Neural progenitor cell (in vitro differentiated cells): ENCODE measurements at regions not wholly inside any gene's neighbourhood (a gene's known extent, or its start where the extent isn't known, plus 50 kb on each side); places are given as distances from the start of the nearest gene placed in this dataset.

Source experiments
- EZH2 ChIP-seq: fragments of 200-600 bp; sonication (generic); IDR thresholded peaks from 2 replicates; pipeline ENCODE4 v1.6.1; 2017; ENCODE audit warnings: antibody characterized with exemption, mild to moderate bottlenecking, moderate library complexity
- TF ChIP-seq, protein P1 (sequence below): fragments of 200-600 bp; sonication (generic); IDR thresholded peaks from 2 replicates; pipeline ENCODE4 v1.5.1; 2017; ENCODE audit warnings: antibody characterized with exemption, mild to moderate bottlenecking

DNA sequence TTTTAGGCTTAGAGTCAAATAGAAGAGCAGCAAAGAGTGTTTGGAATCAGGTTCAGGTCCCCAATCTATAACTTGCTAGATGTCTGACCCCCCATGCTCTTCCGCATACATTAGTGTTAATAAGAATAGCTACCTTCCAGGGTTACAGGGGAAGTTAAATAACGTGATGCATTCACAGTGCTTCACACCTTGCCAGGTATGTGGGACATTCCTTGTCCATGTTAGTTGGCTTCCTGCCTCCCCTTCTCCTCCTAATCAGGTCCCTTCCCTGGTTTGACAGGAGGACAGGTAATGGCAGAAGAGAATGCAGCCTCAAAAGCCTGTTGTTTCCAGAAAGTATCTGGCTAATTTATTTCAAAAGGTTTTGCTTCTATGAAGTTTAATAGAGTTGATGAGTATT is 248.7 kb downstream of the MID1IP1 start:
- TF ChIP-seq, protein P1, sequence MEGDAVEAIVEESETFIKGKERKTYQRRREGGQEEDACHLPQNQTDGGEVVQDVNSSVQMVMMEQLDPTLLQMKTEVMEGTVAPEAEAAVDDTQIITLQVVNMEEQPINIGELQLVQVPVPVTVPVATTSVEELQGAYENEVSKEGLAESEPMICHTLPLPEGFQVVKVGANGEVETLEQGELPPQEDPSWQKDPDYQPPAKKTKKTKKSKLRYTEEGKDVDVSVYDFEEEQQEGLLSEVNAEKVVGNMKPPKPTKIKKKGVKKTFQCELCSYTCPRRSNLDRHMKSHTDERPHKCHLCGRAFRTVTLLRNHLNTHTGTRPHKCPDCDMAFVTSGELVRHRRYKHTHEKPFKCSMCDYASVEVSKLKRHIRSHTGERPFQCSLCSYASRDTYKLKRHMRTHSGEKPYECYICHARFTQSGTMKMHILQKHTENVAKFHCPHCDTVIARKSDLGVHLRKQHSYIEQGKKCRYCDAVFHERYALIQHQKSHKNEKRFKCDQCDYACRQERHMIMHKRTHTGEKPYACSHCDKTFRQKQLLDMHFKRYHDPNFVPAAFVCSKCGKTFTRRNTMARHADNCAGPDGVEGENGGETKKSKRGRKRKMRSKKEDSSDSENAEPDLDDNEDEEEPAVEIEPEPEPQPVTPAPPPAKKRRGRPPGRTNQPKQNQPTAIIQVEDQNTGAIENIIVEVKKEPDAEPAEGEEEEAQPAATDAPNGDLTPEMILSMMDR = no peak
- TF ChIP-seq EZH2 = no peak
